Esophagus muscularis mucosa (tissue), 4 donors: ENCODE measurements at regions not wholly inside any gene's neighbourhood (a gene's known extent, or its start where the extent isn't known, plus 50 kb on each side); places are given as distances from the start of the nearest gene placed in this dataset.

Source experiments
- DNase-seq: peaks from one replicate; pipeline ENCODE4 v3.0.0-alpha.2; 2017; ENCODE audit errors: extremely low spot score
- H3K27ac ChIP-seq, 4 donors: fragments of 200-600 bp; sonication (generic); replicated peaks in 1 of 4; 1 replicate in 3 of 4; 2 replicates in 1 of 4; pipeline ENCODE4 v1.5.1; 2016 to 2019; ENCODE audit warnings: mild to moderate bottlenecking in 1 of 4
- H3K27me3 ChIP-seq, 4 donors: fragments of 200-600 bp; sonication (generic); one replicate each; pipeline versions ENCODE4 v1.5.1 to v1.6.0; 2016 to 2019
- H3K36me3 ChIP-seq, 4 donors: fragments of 200-600 bp; sonication (generic); one replicate each; pipeline ENCODE4 v1.5.1; 2016 to 2019
- H3K4me1 ChIP-seq, 4 donors: fragments of 200-600 bp; sonication (generic); one replicate each; pipeline ENCODE4 v1.5.1; 2016 to 2019
- H3K4me3 ChIP-seq, 4 donors: fragments of 200-600 bp; sonication (generic); 1 replicate in 2 of 4; 2 replicates in 2 of 4; pipeline ENCODE4 v1.5.1; 2016 to 2019; ENCODE audit warnings: mild to moderate bottlenecking in 4 of 4, moderate library complexity in 1 of 4
- H3K9me3 ChIP-seq, 4 donors: fragments of 200-600 bp; sonication (generic); 1 replicate in 3 of 4; 2 replicates in 1 of 4; pipeline ENCODE4 v1.5.1; 2016 to 2019
- EP300 ChIP-seq: sonication (generic); formaldehyde crosslinking; IDR thresholded peaks from one replicate; pipeline ENCODE4 v1.6.1; 2017; ENCODE audit warnings: antibody characterized with exemption
- POLR2A ChIP-seq: fragments of 450-650 bp; IDR thresholded peaks from one replicate; pipeline ENCODE4 v1.6.1; 2017; ENCODE audit warnings: antibody characterized with exemption, moderate library complexity, mild to moderate bottlenecking, low read depth
- POLR2AphosphoS5 ChIP-seq, 2 donors: sonication (generic); formaldehyde crosslinking; IDR thresholded peaks; one replicate each; pipeline ENCODE4 v1.6.1; 2017; ENCODE audit warnings: antibody characterized with exemption in 2 of 2
- WGBS: methylation state at CpG from one replicate; pipeline ENCODE4 v1.1.5; 2018; 5-methylcytosine and 5-hydroxymethylcytosine counted together
- intact Hi-C: fragments of 100-400 bp; cut with DNase I; formaldehyde crosslinking; loops from one replicate; pipeline ENCODE4 v1.15.1; 2023
- TF ChIP-seq, protein P1 (sequence below), 3 experiments: fragments of 200-600 bp in 2 of 3; fragments of 450-650 bp in 1 of 3; sonication (generic) in 2 of 3; IDR thresholded peaks; one replicate each; pipeline ENCODE4 v1.5.1; 2017 to 2019; ENCODE audit warnings: antibody characterized with exemption in 3 of 3, mild to moderate bottlenecking in 2 of 3, moderate library complexity in 1 of 3

DNA sequence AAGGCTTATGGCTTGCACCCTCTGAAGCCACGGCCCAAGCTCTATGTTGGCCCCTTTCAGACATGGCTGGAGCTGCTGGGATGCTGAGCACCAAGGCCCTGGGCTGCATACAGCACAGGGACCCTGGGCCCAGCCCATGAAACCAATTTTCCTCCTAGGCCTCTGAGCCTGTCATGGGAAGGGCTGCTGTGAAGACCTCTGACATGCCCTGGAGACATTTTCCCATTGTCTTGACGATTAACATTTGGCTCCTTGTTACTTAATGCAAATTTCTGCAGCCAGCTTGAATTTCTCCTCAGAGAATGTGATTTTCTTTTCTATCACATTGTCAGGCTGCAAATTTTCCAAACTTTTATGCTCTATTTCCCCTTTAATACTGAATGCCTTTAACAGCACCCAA lies 844.7 kb downstream of the PCDH18 start:
- no peaks in the 10 kb centered on the region for H3K9me3 ChIP-seq
- H3K4me1 ChIP-seq: no peaks in the 10 kb centered on the region
- no peaks in the 10 kb centered on the region for H3K27me3 ChIP-seq
- TF ChIP-seq, protein P1, sequence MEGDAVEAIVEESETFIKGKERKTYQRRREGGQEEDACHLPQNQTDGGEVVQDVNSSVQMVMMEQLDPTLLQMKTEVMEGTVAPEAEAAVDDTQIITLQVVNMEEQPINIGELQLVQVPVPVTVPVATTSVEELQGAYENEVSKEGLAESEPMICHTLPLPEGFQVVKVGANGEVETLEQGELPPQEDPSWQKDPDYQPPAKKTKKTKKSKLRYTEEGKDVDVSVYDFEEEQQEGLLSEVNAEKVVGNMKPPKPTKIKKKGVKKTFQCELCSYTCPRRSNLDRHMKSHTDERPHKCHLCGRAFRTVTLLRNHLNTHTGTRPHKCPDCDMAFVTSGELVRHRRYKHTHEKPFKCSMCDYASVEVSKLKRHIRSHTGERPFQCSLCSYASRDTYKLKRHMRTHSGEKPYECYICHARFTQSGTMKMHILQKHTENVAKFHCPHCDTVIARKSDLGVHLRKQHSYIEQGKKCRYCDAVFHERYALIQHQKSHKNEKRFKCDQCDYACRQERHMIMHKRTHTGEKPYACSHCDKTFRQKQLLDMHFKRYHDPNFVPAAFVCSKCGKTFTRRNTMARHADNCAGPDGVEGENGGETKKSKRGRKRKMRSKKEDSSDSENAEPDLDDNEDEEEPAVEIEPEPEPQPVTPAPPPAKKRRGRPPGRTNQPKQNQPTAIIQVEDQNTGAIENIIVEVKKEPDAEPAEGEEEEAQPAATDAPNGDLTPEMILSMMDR (IDR thresholded peaks at IDR 0.05): no peak
- TF ChIP-seq POLR2AphosphoS5 (IDR thresholded peaks at IDR 0.05): no peak
- no peak for TF ChIP-seq EP300
- no peak for TF ChIP-seq POLR2A
- H3K27ac ChIP-seq: no peak overlapping the region
- no peak for DNase-seq
- 80% methylated on average over 2 of the region's 2 CpGs for WGBS
- no peaks in the 10 kb centered on the region for H3K36me3 ChIP-seq
- H3K4me3 ChIP-seq: no peak overlapping the region
- intact Hi-C loops: no loop called here

DNA sequence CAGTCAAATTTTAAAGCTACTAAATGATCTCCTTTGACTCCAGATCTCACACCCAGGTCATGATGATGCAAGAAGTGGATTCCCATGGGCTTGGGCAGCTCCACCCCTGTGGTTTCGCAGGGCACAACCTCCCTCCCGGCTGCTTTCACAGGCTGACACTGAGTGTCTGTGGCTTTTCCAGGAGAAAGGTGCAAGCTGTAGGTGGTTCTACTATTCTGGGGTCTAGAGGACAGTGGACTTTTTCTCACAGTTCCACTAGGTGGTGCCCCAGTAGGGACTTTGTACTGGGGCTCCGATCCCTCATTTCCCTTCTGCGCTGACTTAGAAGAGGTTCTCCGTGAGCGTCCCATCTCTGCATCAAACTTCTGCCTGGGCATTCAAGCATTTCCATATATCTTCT lies 845.2 kb downstream of the PCDH18 start:
- Histone ChIP-seq H3K4me3 (no peak overlapping the region), H3K27me3 (no peaks in the 10 kb centered on the region), H3K9me3 (no peaks in the 10 kb centered on the region), H3K36me3 (no peaks in the 10 kb centered on the region), H3K4me1 (no peaks in the 10 kb centered on the region), H3K27ac (no peak overlapping the region)
- TF ChIP-seq POLR2AphosphoS5 (IDR thresholded peaks at IDR 0.05) (no peak), EP300 (no peak), POLR2A (no peak)
- TF ChIP-seq, protein P1 (IDR thresholded peaks at IDR 0.05): no peak
- 82% methylated on average over 4 of the region's 6 CpGs for WGBS
- no peak for DNase-seq
- intact Hi-C loops: no loop called here

DNA sequence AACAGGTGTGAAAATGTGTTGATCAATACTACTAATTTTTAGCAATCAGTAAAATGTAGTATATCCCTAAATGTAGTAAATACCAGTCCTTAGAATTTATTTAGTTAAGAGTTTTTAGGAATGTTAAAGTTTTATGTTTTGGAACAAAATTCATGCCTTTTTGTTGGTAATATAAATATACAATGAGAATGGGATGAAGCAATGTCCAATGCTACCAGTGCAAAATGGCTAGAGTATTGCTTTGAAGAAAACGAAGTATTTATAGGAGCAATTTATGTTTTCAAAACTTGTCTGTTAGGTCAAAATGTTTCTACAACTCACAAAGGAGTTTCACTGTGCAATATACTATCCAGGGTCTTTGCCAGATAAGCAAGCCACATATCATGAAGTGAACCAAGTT lies 851.5 kb downstream of the PCDH18 start:
- 71% methylated on average over 1 of the region's 1 CpG for WGBS
- TF ChIP-seq, protein P1 (IDR thresholded peaks at IDR 0.05): no peak
- no peak for TF ChIP-seq POLR2A
- TF ChIP-seq EP300: no peak
- TF ChIP-seq POLR2AphosphoS5 (IDR thresholded peaks at IDR 0.05): no peak
- no peaks in the 10 kb centered on the region for H3K27me3 ChIP-seq
- no peak overlapping the region for H3K27ac ChIP-seq
- H3K4me1 ChIP-seq: peaks cover 0 to 12% (median 2%) of the 10 kb centered on the region in 4 donors
- intact Hi-C loops: no loop called here
- no peaks in the 10 kb centered on the region for H3K36me3 ChIP-seq
- H3K4me3 ChIP-seq: no peak overlapping the region
- no peak for DNase-seq
- no peaks in the 10 kb centered on the region for H3K9me3 ChIP-seq

DNA sequence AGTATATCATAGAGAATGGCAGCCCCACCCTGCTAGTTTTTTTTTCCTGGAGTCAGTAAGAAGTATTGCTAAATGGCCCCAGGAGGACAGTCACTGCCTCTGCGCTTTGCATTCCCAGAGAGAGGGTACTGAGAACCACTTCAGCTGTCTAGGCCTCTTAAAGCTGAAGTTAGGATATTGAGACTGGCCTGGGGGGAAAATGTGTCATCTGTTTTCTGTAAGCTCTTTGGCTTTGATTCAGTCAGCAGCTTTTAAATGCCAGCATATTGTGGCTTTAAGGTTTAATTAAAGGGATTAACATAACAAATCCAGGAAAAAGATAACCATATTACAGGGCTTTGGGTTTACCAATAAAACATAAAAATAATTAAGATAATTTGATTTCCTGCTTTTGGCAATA lies 852.0 kb downstream of the PCDH18 start:
- DNase-seq: no peak
- TF ChIP-seq POLR2AphosphoS5 (IDR thresholded peaks at IDR 0.05) (no peak), EP300 (no peak)
- intact Hi-C loops: no loop called here
- Histone ChIP-seq H3K36me3 (no peaks in the 10 kb centered on the region), H3K27ac (no peak overlapping the region), H3K4me1 (peaks cover 0 to 12% (median 2%) of the 10 kb centered on the region in 4 donors), H3K4me3 (no peak overlapping the region), H3K9me3 (no peaks in the 10 kb centered on the region), H3K27me3 (no peaks in the 10 kb centered on the region)
- 64% methylated on average over 1 of the region's 1 CpG for WGBS

DNA sequence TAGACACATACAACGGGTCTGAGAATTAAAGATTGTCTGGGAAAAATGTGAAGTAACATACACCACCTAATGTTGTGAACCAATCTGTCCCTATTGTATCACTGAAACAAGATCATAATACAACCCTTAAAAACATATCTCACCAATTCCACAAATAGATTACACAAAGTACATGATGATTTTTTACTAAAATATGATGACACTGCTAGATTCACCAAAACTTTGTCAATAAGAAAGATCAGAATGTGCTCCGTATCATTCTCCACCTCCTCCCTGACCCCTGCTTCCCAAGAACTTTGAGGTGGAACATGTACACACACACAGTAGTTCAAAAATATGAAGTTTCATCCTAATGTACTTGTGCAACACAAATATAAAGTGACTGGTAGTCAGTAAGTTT lies 862.0 kb downstream of the PCDH18 start:
- no peaks in the 10 kb centered on the region for H3K27me3 ChIP-seq
- intact Hi-C loops: no loop called here
- H3K4me3 ChIP-seq: no peak overlapping the region
- TF ChIP-seq POLR2A (no peak), EP300 (no peak)
- H3K27ac ChIP-seq: no peak overlapping the region
- no peaks in the 10 kb centered on the region for H3K36me3 ChIP-seq
- H3K4me1 ChIP-seq: no peaks in the 10 kb centered on the region
- H3K9me3 ChIP-seq: no peaks in the 10 kb centered on the region
- 92% methylated on average over 2 of the region's 2 CpGs for WGBS
- DNase-seq: no peak

DNA sequence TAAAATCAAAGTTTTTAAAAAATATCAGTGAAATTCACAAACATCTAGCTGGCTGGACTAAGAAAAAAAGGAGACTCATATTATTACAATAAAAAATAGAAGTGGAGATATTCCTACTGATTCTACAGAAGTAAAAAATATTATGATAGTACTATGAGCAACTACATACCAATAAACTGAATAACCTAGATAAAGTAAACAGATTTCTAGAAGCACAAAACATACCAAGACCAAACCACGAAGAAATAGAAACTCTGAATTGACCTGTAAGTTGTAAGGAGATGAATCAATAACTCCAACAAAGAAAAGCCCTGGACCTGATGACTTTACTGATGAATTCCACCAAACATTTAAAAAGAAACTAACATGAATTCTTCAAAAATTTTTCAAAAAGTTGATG lies 867.3 kb downstream of the PCDH18 start:
- Histone ChIP-seq H3K4me1 (no peaks in the 10 kb centered on the region), H3K9me3 (peaks cover 0 to 15% (median 4%) of the 10 kb centered on the region in 4 donors), H3K4me3 (no peak overlapping the region), H3K27ac (no peak overlapping the region), H3K27me3 (no peaks in the 10 kb centered on the region), H3K36me3 (no peaks in the 10 kb centered on the region)
- TF ChIP-seq, protein P1 (IDR thresholded peaks at IDR 0.05): no peak
- TF ChIP-seq POLR2AphosphoS5 (IDR thresholded peaks at IDR 0.05) (no peak), EP300 (no peak), POLR2A (no peak)
- no peak for DNase-seq
- WGBS: 86% methylated on average over 1 of the region's 1 CpG
- intact Hi-C loops: no loop called here
